WTC11 (cell line): ENCODE measurements at regions not wholly inside any gene's neighbourhood (a gene's known extent, or its start where the extent isn't known, plus 50 kb on each side); places are given as distances from the start of the nearest gene placed in this dataset.

ENCODE experiments used
- ATAC-seq: fragments of 200-7000 bp; cut with Tn5 transposase; 2 replicates; pipeline ENCODE4 v1.10.0; 2021; ENCODE audit warnings: mild to moderate bottlenecking, moderate library complexity
- CTCF ChIA-PET: fragments of 300-600 bp; sonication (Branson Sonifier 250); formaldehyde crosslinking; loops from one replicate; lab custom pipeline; 2021; ENCODE audit warnings: antibody characterized with exemption; lab: Charles Lee
- POLR2A ChIA-PET: fragments of 350-600 bp; sonication (Branson Sonifier 250); formaldehyde crosslinking; loops from one replicate; lab custom pipeline; 2021; ENCODE audit warnings: antibody characterized with exemption; lab: Charles Lee
- DNase-seq: peaks from one replicate; pipeline ENCODE4 v3.0.0; 2021; ENCODE audit warnings: low spot score
- H3K27ac Mint-ChIP-seq: 2 replicates; pipeline ENCODE4 v1.8.0; 2021; ENCODE audit warnings: mixed read lengths
- H3K27me3 Mint-ChIP-seq: 2 replicates; pipeline ENCODE4 v1.8.0; 2021; ENCODE audit warnings: low read depth, mild to moderate bottlenecking, moderate library complexity, mixed read lengths
- H3K36me3 Mint-ChIP-seq: 2 replicates; pipeline ENCODE4 v1.8.0; 2021; ENCODE audit warnings: mixed read lengths
- H3K4me1 Mint-ChIP-seq: 2 replicates; pipeline ENCODE4 v1.8.0; 2022; ENCODE audit warnings: mixed read lengths
- H3K4me3 Mint-ChIP-seq: 2 replicates; pipeline ENCODE4 v1.8.0; 2021; ENCODE audit warnings: mild to moderate bottlenecking, moderate library complexity, mixed read lengths
- H3K9me3 Mint-ChIP-seq: 2 replicates; pipeline ENCODE4 v1.8.0; 2021; ENCODE audit warnings: mixed read lengths
- ELF4 ChIP-seq: sonication (generic); formaldehyde crosslinking; IDR thresholded peaks from 2 replicates; pipeline ENCODE4 v1.8.1; 2022; ENCODE audit warnings: low read depth, mild to moderate bottlenecking, moderate library complexity, missing genetic modification reagents
- EMX1 ChIP-seq: fragments of 250-450 bp; sonication (Bioruptor Pico); IDR thresholded peaks from 2 replicates; pipeline ENCODE4 v1.8.0; 2021; ENCODE audit warnings: mild to moderate bottlenecking
- FOXK1 ChIP-seq: sonication (generic); formaldehyde crosslinking; IDR thresholded peaks from 2 replicates; pipeline ENCODE4 v1.8.0; 2022; ENCODE audit warnings: mild to moderate bottlenecking, moderate library complexity, missing genetic modification reagents
- FOXP1 ChIP-seq: sonication (generic); formaldehyde crosslinking; IDR thresholded peaks from 2 replicates; pipeline ENCODE4 v1.8.0; 2022; ENCODE audit warnings: missing genetic modification reagents, mild to moderate bottlenecking, moderate library complexity, borderline replicate concordance
- GABPB1 ChIP-seq: sonication (generic); formaldehyde crosslinking; IDR thresholded peaks from 2 replicates; pipeline ENCODE4 v1.8.1; 2023; ENCODE audit warnings: mild to moderate bottlenecking, missing genetic modification reagents
- GTF2I ChIP-seq: fragments of 250-450 bp; sonication (Bioruptor Pico); conservative IDR thresholded peaks from 2 replicates; pipeline ENCODE4 v1.4.0; 2021; ENCODE audit warnings: mild to moderate bottlenecking
- MAX ChIP-seq: sonication (generic); formaldehyde crosslinking; IDR thresholded peaks from 2 replicates; pipeline ENCODE4 v1.8.0; 2022; ENCODE audit warnings: mild to moderate bottlenecking, missing genetic modification reagents
- MXD4 ChIP-seq: fragments of 250-450 bp; sonication (Bioruptor Pico); IDR thresholded peaks from 2 replicates; pipeline ENCODE4 v1.8.0; 2021; ENCODE audit warnings: mild to moderate bottlenecking, moderate library complexity, borderline replicate concordance
- NFATC4 ChIP-seq: fragments of 250-450 bp; sonication (Bioruptor Pico); IDR thresholded peaks from 2 replicates; pipeline ENCODE4 v1.9.0; 2021; ENCODE audit warnings: mild to moderate bottlenecking
- NFYB ChIP-seq: sonication (generic); formaldehyde crosslinking; conservative IDR thresholded peaks from 2 replicates; pipeline ENCODE4 v1.8.0; 2022; ENCODE audit warnings: low read depth, missing genetic modification reagents
- RELA ChIP-seq: sonication (generic); formaldehyde crosslinking; IDR thresholded peaks from 2 replicates; pipeline ENCODE4 v1.8.1; 2022; ENCODE audit warnings: missing genetic modification reagents, mild to moderate bottlenecking, borderline replicate concordance
- SOX15 ChIP-seq: fragments of 250-450 bp; sonication (Bioruptor Pico); IDR thresholded peaks from 2 replicates; pipeline ENCODE4 v1.9.0; 2021; ENCODE audit warnings: mild to moderate bottlenecking
- TEAD4 ChIP-seq: sonication (generic); formaldehyde crosslinking; IDR thresholded peaks from 2 replicates; pipeline ENCODE4 v1.8.0; 2022; ENCODE audit warnings: mild to moderate bottlenecking, missing genetic modification reagents
- ZNF317 ChIP-seq: sonication (generic); formaldehyde crosslinking; IDR thresholded peaks from 2 replicates; pipeline ENCODE4 v1.8.1; 2023; ENCODE audit warnings: low read depth, mild to moderate bottlenecking, moderate library complexity, missing genetic modification reagents, borderline replicate concordance
- ZNF416 ChIP-seq: fragments of 250-450 bp; sonication (Bioruptor Pico); IDR thresholded peaks from 2 replicates; pipeline ENCODE4 v1.9.0; 2021; ENCODE audit warnings: mild to moderate bottlenecking, inconsistent platforms
- ZNF671 ChIP-seq: fragments of 250-450 bp; sonication (Bioruptor Pico); IDR thresholded peaks from 2 replicates; pipeline ENCODE4 v1.8.0; 2021; ENCODE audit warnings: mild to moderate bottlenecking
- TF ChIP-seq, protein P1 (sequence below): sonication (generic); formaldehyde crosslinking; IDR thresholded peaks from 2 replicates; pipeline ENCODE4 v1.8.1; 2022; ENCODE audit warnings: mild to moderate bottlenecking, missing genetic modification reagents, moderate library complexity, borderline replicate concordance
- TF ChIP-seq, protein P2 (sequence below): sonication (generic); formaldehyde crosslinking; IDR thresholded peaks from 2 replicates; pipeline ENCODE4 v1.8.0; 2023; ENCODE audit warnings: missing genetic modification reagents, mild to moderate bottlenecking, borderline replicate concordance
- TF ChIP-seq, protein P3 (sequence below): sonication (generic); formaldehyde crosslinking; IDR thresholded peaks from 2 replicates; pipeline ENCODE4 v1.8.1; 2023; ENCODE audit warnings: mild to moderate bottlenecking, missing genetic modification reagents

GRCh38 chr4:32112891-32113290 lies 1392.7 kb downstream of the PCDH7 start:
- no peaks in the 10 kb centered on the region for H3K27me3 Mint-ChIP-seq
- CTCF ChIA-PET = no interaction called here
- no peak overlapping the region for H3K4me3 Mint-ChIP-seq
- H3K9me3 Mint-ChIP-seq = no peaks in the 10 kb centered on the region
- TF ChIP-seq, protein P1, sequence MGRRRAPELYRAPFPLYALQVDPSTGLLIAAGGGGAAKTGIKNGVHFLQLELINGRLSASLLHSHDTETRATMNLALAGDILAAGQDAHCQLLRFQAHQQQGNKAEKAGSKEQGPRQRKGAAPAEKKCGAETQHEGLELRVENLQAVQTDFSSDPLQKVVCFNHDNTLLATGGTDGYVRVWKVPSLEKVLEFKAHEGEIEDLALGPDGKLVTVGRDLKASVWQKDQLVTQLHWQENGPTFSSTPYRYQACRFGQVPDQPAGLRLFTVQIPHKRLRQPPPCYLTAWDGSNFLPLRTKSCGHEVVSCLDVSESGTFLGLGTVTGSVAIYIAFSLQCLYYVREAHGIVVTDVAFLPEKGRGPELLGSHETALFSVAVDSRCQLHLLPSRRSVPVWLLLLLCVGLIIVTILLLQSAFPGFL (CRISPR knock-in tag) = no peak
- TF ChIP-seq ELF4 (no peak), SOX15 (CRISPR knock-in tag) (no peak), GTF2I (CRISPR knock-in tag) (no peak), MXD4 (CRISPR knock-in tag) (no peak)
- POLR2A ChIA-PET = no interaction called here
- H3K27ac Mint-ChIP-seq = no peak overlapping the region
- no peak for ATAC-seq
- DNase-seq = no peak
- H3K36me3 Mint-ChIP-seq = no peaks in the 10 kb centered on the region
- no peaks in the 10 kb centered on the region for H3K4me1 Mint-ChIP-seq

- Mint-ChIP-seq H3K4me3 (0 out of 2 replicates have a peak overlapping the region, but pooled peaks have one; percentile 10), H3K9me3 (no peaks in the 10 kb centered on the region), H3K4me1 (0 out of 2 replicates have a peak, but pooled peaks cover 4% of the 10 kb centered on the region), H3K27ac (no peak overlapping the region), H3K27me3 (no peaks in the 10 kb centered on the region), H3K36me3 (no peaks in the 10 kb centered on the region)
- ChIA-PET POLR2A (no interaction called here), CTCF (no interaction called here)
- DNase-seq = no peak
- no peak for ATAC-seq
- TF ChIP-seq NFATC4 (no peak), ZNF416 (CRISPR knock-in tag) (no peak), TEAD4 (CRISPR knock-in tag) (no peak), GTF2I (CRISPR knock-in tag) (no peak), GABPB1 (CRISPR knock-in tag) (no peak)
Observed at GRCh38 chr4:32117693-32118092, 1397.5 kb downstream of the PCDH7 start.

DNA sequence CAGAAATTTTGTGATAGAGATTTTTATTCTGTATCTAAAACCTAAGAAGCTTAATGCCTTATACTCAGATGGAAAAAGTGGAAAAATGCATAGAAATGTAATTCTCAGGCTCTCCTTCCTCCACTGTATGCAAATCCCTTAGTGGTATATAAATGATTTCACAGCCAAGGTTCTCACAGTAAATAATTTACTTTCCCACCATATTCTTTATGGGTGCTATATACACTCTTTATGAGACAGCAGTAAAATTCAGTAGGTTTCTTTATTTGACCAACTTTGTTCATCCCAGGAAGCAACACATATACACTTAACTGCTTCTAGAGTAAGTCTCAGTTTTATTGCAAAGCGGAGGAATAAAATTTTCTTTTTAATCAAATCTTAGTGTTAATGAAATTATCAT lies 1399.7 kb downstream of the PCDH7 start:
- DNase-seq (no peak), ATAC-seq (no peak)
- 0 out of 2 replicates have a peak, but pooled peaks cover 4% of the 10 kb centered on the region for H3K4me1 Mint-ChIP-seq
- no peaks in the 10 kb centered on the region for H3K36me3 Mint-ChIP-seq
- no peak overlapping the region for H3K27ac Mint-ChIP-seq
- CTCF ChIA-PET = no interaction called here
- no peak overlapping the region for H3K4me3 Mint-ChIP-seq
- POLR2A ChIA-PET = no interaction called here
- no peaks in the 10 kb centered on the region for H3K27me3 Mint-ChIP-seq
- H3K9me3 Mint-ChIP-seq = no peaks in the 10 kb centered on the region
- TF ChIP-seq MAX (CRISPR knock-in tag) = no peak
- no peak for TF ChIP-seq NFYB (CRISPR knock-in tag)
- no peak for TF ChIP-seq EMX1 (CRISPR knock-in tag)
- TF ChIP-seq ZNF416 (CRISPR knock-in tag) = no peak
- TF ChIP-seq ZNF317 = no peak
- no peak for TF ChIP-seq FOXP1 (CRISPR knock-in tag)
- TF ChIP-seq, protein P2, sequence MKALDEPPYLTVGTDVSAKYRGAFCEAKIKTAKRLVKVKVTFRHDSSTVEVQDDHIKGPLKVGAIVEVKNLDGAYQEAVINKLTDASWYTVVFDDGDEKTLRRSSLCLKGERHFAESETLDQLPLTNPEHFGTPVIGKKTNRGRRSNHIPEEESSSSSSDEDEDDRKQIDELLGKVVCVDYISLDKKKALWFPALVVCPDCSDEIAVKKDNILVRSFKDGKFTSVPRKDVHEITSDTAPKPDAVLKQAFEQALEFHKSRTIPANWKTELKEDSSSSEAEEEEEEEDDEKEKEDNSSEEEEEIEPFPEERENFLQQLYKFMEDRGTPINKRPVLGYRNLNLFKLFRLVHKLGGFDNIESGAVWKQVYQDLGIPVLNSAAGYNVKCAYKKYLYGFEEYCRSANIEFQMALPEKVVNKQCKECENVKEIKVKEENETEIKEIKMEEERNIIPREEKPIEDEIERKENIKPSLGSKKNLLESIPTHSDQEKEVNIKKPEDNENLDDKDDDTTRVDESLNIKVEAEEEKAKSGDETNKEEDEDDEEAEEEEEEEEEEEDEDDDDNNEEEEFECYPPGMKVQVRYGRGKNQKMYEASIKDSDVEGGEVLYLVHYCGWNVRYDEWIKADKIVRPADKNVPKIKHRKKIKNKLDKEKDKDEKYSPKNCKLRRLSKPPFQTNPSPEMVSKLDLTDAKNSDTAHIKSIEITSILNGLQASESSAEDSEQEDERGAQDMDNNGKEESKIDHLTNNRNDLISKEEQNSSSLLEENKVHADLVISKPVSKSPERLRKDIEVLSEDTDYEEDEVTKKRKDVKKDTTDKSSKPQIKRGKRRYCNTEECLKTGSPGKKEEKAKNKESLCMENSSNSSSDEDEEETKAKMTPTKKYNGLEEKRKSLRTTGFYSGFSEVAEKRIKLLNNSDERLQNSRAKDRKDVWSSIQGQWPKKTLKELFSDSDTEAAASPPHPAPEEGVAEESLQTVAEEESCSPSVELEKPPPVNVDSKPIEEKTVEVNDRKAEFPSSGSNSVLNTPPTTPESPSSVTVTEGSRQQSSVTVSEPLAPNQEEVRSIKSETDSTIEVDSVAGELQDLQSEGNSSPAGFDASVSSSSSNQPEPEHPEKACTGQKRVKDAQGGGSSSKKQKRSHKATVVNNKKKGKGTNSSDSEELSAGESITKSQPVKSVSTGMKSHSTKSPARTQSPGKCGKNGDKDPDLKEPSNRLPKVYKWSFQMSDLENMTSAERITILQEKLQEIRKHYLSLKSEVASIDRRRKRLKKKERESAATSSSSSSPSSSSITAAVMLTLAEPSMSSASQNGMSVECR (CRISPR knock-in tag) = no peak
- no peak for TF ChIP-seq RELA (CRISPR knock-in tag)
- TF ChIP-seq, protein P3, sequence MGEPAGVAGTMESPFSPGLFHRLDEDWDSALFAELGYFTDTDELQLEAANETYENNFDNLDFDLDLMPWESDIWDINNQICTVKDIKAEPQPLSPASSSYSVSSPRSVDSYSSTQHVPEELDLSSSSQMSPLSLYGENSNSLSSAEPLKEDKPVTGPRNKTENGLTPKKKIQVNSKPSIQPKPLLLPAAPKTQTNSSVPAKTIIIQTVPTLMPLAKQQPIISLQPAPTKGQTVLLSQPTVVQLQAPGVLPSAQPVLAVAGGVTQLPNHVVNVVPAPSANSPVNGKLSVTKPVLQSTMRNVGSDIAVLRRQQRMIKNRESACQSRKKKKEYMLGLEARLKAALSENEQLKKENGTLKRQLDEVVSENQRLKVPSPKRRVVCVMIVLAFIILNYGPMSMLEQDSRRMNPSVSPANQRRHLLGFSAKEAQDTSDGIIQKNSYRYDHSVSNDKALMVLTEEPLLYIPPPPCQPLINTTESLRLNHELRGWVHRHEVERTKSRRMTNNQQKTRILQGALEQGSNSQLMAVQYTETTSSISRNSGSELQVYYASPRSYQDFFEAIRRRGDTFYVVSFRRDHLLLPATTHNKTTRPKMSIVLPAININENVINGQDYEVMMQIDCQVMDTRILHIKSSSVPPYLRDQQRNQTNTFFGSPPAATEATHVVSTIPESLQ (CRISPR knock-in tag) = no peak
- TF ChIP-seq ZNF671 (CRISPR knock-in tag) = no peak
- no peak for TF ChIP-seq FOXK1 (CRISPR knock-in tag)
- TF ChIP-seq GABPB1 (CRISPR knock-in tag) = no peak
- no peak for TF ChIP-seq GTF2I (CRISPR knock-in tag)
